GM18498 (cell line): ENCODE measurements at regions not wholly inside any gene's neighbourhood (a gene's known extent, or its start where the extent isn't known, plus 50 kb on each side); places are given as distances from the start of the nearest gene placed in this dataset.

Experiments used
- ATAC-seq: cut with Tn5 transposase; IDR thresholded peaks from one replicate; pipeline ENCODE4 v1.9.1; 2021; ENCODE audit warnings: mild to moderate bottlenecking, moderate library complexity; ENCODE audit not compliant: unreplicated experiment

- ATAC-seq: no peak
These were observed 216.0 kb downstream of the DSEL start for GRCh38 chr18:67300498-67300897.

GRCh38 chr18:67292814-67293213 lies 223.7 kb downstream of the DSEL start:
- ATAC-seq: no peak

- ATAC-seq: no peak
These were observed 226.1 kb downstream of the DSEL start for GRCh38 chr18:67290421-67290820.

GRCh38 chr18:67285583-67285982 lies 230.9 kb downstream of the DSEL start:
- no peak for ATAC-seq

GRCh38 chr18:67282796-67283195 lies 233.7 kb downstream of the DSEL start:
- ATAC-seq: no peak

- ATAC-seq: no peak
These were observed 234.8 kb downstream of the DSEL start for GRCh38 chr18:67281746-67282145.

- no peak for ATAC-seq
These were observed 235.9 kb downstream of the DSEL start for GRCh38 chr18:67280486-67281242.

- no peak for ATAC-seq
These were observed 236.5 kb downstream of the DSEL start for GRCh38 chr18:67279988-67280387.

GRCh38 chr18:67278984-67279383 lies 237.5 kb downstream of the DSEL start:
- ATAC-seq: no peak

GRCh38 chr18:67276638-67277037 lies 239.9 kb downstream of the DSEL start:
- ATAC-seq: no peak

GRCh38 chr18:67273288-67273687 lies 243.2 kb downstream of the DSEL start:
- no peak for ATAC-seq

GRCh38 chr18:67269206-67269605 lies 247.3 kb downstream of the DSEL start:
- ATAC-seq: no peak

GRCh38 chr18:67268530-67268929 lies 248.0 kb downstream of the DSEL start:
- ATAC-seq: no peak

GRCh38 chr18:67266246-67267237 lies 250.0 kb downstream of the DSEL start:
- ATAC-seq: no peak

- ATAC-seq: no peak
These were observed 250.9 kb downstream of the DSEL start for GRCh38 chr18:67265464-67266245.

- peak; percentile 70 for ATAC-seq
These were observed 254.5 kb downstream of the DSEL start for GRCh38 chr18:67261931-67262552.

- no peak for ATAC-seq
These were observed 255.7 kb downstream of the DSEL start for GRCh38 chr18:67260841-67261240.

GRCh38 chr18:67250776-67251424 lies 265.6 kb downstream of the DSEL start:
- no peak for ATAC-seq

GRCh38 chr18:67243799-67244587 lies 272.5 kb downstream of the DSEL start:
- peak; percentile 65 for ATAC-seq
